Fibroblast of skin of abdomen (primary cell): ENCODE measurements at regions not wholly inside any gene's neighbourhood (a gene's known extent, or its start where the extent isn't known, plus 50 kb on each side); places are given as distances from the start of the nearest gene placed in this dataset.

Source experiments
- DNase-seq: peaks from one replicate; pipeline ENCODE4 v3.0.0-alpha.2; 2013

DNA sequence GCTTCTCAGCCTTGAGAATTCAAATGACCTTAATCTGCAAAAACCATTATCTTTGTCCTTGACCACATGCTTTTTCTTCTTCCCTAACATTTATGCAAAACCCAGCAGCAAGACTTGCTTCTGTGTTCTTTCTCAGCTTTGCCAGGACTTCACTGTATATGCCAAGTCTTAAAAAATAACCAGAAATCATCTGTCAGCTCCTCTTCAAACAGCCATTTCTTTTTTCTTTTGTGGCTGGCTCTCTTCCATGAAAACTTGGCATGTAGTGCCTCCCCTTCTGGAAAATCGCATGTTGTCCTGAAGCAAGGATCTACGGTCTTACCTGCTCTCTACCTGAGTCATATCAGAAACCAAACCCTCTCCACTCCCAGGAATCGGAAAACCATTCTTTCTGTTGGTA, 364.9 kb downstream of the RPS29 start:
- no peak for DNase-seq

DNA sequence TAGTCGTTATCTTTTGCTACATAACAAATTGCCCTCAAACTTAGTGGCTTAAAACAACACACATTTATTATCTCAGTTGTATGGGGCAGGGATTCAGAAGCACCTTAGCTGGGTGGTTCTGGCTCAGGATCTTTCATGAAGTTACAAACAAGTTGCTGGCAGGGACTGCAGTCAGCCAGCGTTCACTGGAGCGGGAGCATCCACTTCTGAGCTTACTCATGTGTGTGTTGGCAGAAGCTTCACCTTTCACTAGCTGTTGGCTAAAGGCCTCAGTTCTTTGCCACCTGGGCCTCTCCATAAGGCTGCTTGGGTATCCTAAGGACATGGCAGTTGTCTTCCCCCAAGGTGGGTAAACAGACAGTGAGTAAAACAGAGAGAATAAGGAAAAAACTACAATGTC, 365.7 kb downstream of the RPS29 start:
- no peak for DNase-seq

DNA sequence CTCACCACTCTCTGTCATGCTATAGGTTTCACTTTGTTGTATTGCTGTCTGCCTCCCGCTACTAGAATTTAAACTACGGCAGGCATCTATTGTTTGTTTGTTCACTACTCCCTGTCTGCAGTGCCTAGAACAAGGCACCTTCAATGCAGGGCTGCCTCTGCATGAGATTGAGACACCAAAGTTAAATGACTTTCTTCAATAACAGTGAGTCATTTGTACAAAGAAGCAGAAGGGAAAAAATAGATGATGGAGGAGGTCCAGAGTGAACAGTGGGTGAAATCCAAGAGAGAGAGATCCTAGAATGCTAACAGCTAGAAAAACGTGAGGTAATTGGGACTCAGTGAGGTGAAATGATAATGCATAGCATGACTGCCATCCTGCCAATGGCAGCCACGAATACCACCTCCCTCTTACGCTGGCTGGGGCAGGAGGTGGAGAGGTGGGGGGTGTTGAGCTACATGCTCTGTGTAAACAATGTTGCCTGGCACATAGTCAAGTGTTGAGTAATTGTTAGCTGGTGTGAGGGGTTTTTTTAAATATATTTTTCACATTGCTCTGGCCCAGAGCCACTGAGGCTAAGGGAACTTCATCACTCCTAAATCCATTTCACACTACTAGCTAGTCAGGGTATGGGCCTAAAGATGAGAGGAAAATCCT, 367.6 kb downstream of the RPS29 start:
- DNase-seq: no peak

DNA sequence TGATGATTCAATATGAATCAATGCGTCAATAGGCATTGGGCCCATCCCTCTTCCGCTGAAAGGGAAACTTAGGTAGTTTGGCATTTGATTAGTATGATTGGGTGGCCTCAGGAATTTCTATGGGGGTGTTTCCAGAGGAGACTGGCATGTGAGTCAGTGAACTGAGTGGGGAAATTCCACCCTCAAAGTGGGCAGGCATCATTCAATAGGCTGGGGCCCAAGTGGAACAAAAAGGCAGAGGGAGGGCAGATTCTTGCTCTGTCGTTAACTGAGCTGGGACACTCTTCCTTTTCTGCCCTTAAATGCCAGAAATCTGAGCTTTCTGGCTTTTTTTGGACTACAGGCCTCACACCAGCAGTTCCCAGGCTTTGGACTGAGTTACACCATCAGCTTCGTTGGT, 373.5 kb downstream of the RPS29 start:
- DNase-seq: no peak

- no peak for DNase-seq
Measured at GRCh38 chr14:49209416-49209815, 376.8 kb downstream of the RPS29 start.

GRCh38 chr14:49206828-49207227, 379.4 kb downstream of the RPS29 start:
- DNase-seq: no peak

- DNase-seq: no peak
Measured at GRCh38 chr14:49203676-49204075, 382.5 kb downstream of the RPS29 start.

GRCh38 chr14:49199159-49199558, 387.0 kb downstream of the RPS29 start:
- no peak for DNase-seq

DNA sequence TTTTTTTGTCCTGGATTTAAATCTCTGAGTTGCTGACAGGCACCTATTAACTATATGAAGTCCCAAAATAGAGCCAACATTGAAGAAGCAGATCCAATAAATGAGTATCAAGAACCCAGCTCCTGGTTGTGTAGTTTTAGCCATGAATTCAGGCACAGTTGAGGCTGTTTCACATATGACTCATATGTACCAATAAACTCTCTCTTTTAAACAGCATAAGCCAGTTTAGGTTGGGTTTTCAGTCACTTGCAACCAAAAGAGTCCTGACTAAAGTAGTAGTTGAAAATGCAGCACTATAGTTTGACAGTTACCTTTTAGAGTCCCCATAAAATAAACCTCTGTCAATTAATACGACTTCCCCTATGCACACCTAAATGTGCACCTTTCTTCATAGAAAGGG, 389.9 kb downstream of the RPS29 start:
- DNase-seq: no peak

DNA sequence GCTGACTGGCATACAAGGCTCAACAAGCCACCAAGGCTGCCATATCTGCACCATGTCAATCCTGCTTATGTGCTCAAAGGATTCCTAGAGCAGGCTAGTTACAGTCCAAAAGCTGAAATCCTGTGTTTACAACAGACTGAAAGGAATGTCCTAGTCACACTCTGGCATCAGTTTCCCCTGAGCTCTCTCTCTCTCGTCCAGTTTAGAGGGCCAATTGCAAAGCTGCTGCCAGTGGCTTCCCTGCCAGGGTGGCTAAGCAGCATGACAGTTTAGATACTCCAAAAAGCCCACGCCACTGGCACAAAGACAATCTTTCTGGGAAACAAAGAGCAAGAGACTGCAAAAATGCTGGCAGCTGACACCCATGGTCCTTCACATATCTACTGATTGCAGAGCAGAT, 392.1 kb downstream of the RPS29 start:
- no peak for DNase-seq

DNA sequence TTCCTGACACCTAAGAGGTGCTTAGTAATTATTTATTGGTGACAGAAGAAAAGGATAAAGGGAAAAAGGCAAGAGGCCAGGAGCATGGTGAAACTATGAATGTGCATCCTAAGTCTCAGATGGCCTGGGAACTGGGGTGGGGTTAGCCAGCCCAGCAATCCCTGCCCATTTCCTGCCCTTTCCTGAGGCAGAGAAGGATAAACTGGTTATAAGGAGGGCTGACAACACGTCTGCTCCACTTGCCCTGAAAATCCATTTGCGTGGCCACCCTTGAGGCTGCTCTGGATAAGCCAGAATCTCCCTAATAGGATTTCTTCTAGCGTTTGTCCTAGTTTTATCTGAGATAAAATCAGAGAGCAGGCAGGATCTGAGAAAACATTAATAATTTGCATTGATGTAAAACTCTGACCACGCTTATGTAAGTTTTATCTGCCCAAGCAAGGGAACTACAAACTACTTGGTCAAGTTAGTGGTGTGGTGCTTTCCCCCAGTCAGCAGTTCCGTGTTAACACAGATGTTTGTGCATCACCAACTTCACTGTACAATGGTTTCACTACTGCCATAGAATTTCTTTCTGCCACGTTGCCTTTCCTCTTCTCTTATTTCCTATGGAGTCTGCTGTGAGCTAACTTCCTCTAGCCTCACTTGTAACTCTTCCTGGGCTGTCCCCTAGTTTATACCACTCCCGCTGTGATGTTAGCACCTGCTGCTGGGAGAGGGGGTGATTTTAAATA, 392.7 kb downstream of the RPS29 start:
- no peak for DNase-seq

DNA sequence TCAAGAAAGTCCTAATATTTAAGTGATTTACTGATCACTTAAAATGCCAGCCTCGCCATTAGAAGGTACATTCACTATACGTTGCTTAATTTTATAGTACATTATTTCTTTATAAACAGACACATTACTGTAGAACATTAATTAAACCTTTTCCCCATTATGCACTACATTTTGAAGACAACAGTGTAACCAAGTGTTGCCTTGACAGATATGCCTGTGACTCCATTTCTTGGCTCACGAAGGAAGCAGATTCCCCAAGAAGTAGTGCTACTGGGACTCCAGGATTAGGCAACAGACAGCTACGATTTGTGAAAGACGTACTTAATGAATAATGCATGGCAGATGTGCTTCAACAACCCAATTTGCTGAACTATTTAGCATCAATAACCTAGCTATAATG, 394.8 kb downstream of the RPS29 start:
- DNase-seq: no peak

GRCh38 chr14:49189375-49189774, 396.8 kb downstream of the RPS29 start:
- no peak for DNase-seq

GRCh38 chr14:49187799-49188198, 398.4 kb downstream of the RPS29 start:
- no peak for DNase-seq

DNA sequence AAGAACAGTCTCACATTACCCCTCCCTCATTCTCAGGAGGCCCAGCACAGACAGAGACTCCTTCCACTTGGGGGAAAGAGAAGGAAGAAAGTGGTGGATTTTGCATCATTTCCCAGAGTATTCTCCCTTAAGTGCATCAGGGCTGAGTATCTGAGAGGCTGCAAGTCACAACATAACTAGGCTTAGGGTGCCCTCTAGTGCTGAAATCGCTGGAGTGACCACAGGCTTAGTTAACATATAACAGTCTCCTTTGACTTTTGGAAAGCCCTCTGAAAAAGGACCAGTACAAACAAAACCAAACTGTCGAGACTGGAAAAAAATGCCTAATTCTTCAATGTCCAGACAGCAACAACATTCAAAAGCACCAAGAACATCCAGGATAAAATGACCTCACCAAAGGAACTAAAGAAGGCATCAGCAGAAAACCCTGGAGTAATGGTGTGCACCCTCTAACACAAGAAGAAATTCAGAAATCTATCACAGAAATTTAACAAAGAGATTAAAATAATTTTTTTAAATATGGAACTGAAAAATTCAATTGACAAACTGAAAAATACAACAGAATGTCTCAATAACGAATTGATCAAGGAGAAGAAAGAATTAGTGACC, 412.3 kb downstream of the RPS29 start:
- peak; percentile 64 for DNase-seq

- DNase-seq: no peak
Measured at GRCh38 chr14:49164074-49164473, 422.1 kb downstream of the RPS29 start.

GRCh38 chr14:49160983-49161382, 425.2 kb downstream of the RPS29 start:
- no peak for DNase-seq

GRCh38 chr14:49159081-49159480, 427.1 kb downstream of the RPS29 start:
- DNase-seq: no peak

DNA sequence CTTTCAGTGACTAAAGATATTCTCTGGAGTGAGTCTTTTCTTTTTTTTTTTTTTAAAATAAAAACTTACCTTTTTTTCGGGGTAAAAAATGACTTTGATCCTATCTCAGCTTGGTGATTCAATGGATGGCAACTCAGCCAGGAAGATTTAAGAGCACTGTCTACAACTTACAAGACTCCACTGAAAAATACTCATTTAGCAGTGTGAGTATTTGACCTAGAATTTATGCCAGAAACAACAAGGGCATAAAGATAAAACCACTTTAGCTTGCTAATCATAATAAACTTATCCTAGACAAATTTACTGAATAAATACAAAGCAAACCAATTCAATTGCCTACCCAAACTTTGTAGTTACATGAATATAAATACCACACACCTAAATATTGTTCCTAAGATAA, 446.6 kb downstream of the RPS29 start:
- no peak for DNase-seq

DNA sequence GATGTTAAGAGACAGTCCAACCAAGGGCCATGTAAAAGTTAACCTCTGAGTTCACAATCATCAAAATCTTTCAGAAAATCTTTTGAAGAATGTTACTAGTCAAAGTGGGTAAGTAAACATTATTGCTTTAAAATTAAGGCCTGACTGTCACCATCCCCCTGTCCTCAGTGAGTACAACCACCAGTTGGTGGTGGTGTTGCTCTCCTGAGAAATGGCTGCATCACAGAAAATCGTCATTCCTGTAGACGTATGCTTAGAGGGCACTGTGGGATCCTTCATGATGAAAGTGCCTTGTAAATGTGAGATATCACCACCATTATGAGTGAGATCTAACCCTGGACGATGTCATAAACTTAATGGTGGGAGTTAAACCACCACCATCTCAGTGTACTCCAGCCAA, 451.2 kb downstream of the RPS29 start:
- no peak for DNase-seq

GRCh38 chr14:49121246-49121645, 464.9 kb downstream of the RPS29 start:
- no peak for DNase-seq

- DNase-seq: no peak
Measured at GRCh38 chr14:49114161-49114893, 471.9 kb downstream of the RPS29 start.
